HepG2 (cell line): ENCODE measurements at regions not wholly inside any gene's neighbourhood (a gene's known extent, or its start where the extent isn't known, plus 50 kb on each side); places are given as distances from the start of the nearest gene placed in this dataset.

Source experiments
- ATAC-seq: fragments of 200-7000 bp; cut with Tn5 transposase; 3 replicates; pipeline ENCODE4 v1.9.1; 2020; ENCODE audit warnings: mild to moderate bottlenecking, moderate library complexity
- BruUV-seq: library from RNA; stranded (reverse); fragments of 400-500 nt; replicated peaks from 2 replicates; lab custom pipeline; 2021; lab: Mats Ljungman, UMichigan
- CTCF ChIA-PET: fragments of 300-600 bp; formaldehyde crosslinking; extraction: SDS; loops from one replicate; lab custom pipeline; 2021; ENCODE audit warnings: low total read pairs, inconsistent platforms, low intra/inter-chr PET ratio; lab: Yijun Ruan, JAX
- POLR2A ChIA-PET: fragments of 350-600 bp; sonication (Branson Sonifier 250); formaldehyde crosslinking; loops from one replicate; lab custom pipeline; 2020; ENCODE audit warnings: antibody characterized with exemption, inconsistent platforms; lab: Yijun Ruan, JAX
- DNase-seq: peaks from one replicate; pipeline ENCODE4 v3.0.0-alpha.2; 2015; ENCODE audit warnings: low spot score
- FAIRE-seq: peaks from 3 replicates; lab custom pipeline; 2011; peaks lifted over from hg19 to GRCh38; lab: Jason Lieb, UNC
- H2AFZ ChIP-seq: one replicate; pipeline ENCODE4 v1.6.1; 2011; ENCODE audit warnings: low read length, inconsistent platforms
- H3K27ac ChIP-seq: fragments of 300-600 bp; 3 replicates; pipeline ENCODE4 v1.8.0; 2011; ENCODE audit warnings: mixed run types, mild to moderate bottlenecking, mixed read lengths, low read length, inconsistent platforms; ENCODE audit not compliant: insufficient read depth; ENCODE audit errors: extremely low read length
- H3K27me3 ChIP-seq, 2 experiments: fragments of 200-600 bp in 1 of 2; 2 replicates in 1 of 2; 3 replicates in 1 of 2; pipeline versions ENCODE4 v1.6.0 to v1.8.0; 2011; ENCODE audit warnings: low read length in 2 of 2, mild to moderate bottlenecking in 2 of 2, moderate library complexity in 2 of 2, inconsistent platforms in 1 of 2; ENCODE audit not compliant: insufficient read depth in 2 of 2, control insufficient read depth in 1 of 2
- H3K36me3 ChIP-seq, 2 experiments: fragments of 200-600 bp in 1 of 2; replicated peaks in 1 of 2; 2 replicates in 1 of 2; 3 replicates in 1 of 2; pipeline versions ENCODE4 v1.5.1 to v1.8.0; 2011; ENCODE audit warnings: low read length in 2 of 2, inconsistent platforms in 1 of 2; ENCODE audit not compliant: insufficient read depth in 2 of 2, control insufficient read depth in 1 of 2
- H3K4me1 ChIP-seq: 2 replicates; pipeline ENCODE4 v1.5.1; 2012; ENCODE audit warnings: low read length, inconsistent platforms; ENCODE audit not compliant: insufficient read depth
- H3K4me2 ChIP-seq: 2 replicates; pipeline ENCODE4 v1.6.0; 2011; ENCODE audit warnings: low read depth, low read length, inconsistent platforms
- H3K4me3 ChIP-seq, 3 experiments: fragments of 200-600 bp in 1 of 3; sonication (generic), shearing (Covaris generic) in 1 of 3; replicated peaks in 1 of 3; 2 replicates each; pipeline ENCODE4 v1.5.1; 2011 to 2016; ENCODE audit warnings: low read length in 3 of 3, inconsistent platforms in 2 of 3, low read depth in 2 of 3, mild to moderate bottlenecking in 2 of 3, control low read depth in 1 of 3, mixed read lengths in 1 of 3; ENCODE audit not compliant: insufficient read depth in 1 of 3
- H3K79me2 ChIP-seq: one replicate; pipeline ENCODE4 v1.6.1; 2011; ENCODE audit warnings: low read length, inconsistent platforms; ENCODE audit not compliant: insufficient read depth
- H3K9ac ChIP-seq: 2 replicates; pipeline ENCODE4 v1.6.0; 2011; ENCODE audit warnings: mild to moderate bottlenecking, low read depth, low read length, inconsistent platforms; ENCODE audit not compliant: insufficient read depth
- H3K9me3 ChIP-seq: 2 replicates; pipeline ENCODE4 v1.5.1; 2012; ENCODE audit warnings: mild to moderate bottlenecking, low read length
- H4K20me1 ChIP-seq: 2 replicates; pipeline ENCODE4 v1.6.0; 2011; ENCODE audit warnings: inconsistent platforms, mild to moderate bottlenecking, low read length, moderate library complexity; ENCODE audit not compliant: insufficient read depth
- AKNA ChIP-seq: sonication (generic); formaldehyde crosslinking; IDR thresholded peaks from 2 replicates; pipeline ENCODE4 v1.4.0; 2020; ENCODE audit warnings: missing genetic modification reagents, borderline replicate concordance
- DMTF1 ChIP-seq: sonication (generic); formaldehyde crosslinking; IDR thresholded peaks from 2 replicates; pipeline ENCODE4 v1.4.0; 2020; ENCODE audit warnings: mild to moderate bottlenecking, missing genetic modification reagents
- FOSL2 ChIP-seq: sonication (generic); formaldehyde crosslinking; IDR thresholded peaks from 2 replicates; pipeline ENCODE4 v1.4.0; 2020; ENCODE audit warnings: missing genetic modification reagents
- HOXD1 ChIP-seq: sonication (generic); formaldehyde crosslinking; IDR thresholded peaks from 2 replicates; pipeline ENCODE4 v1.5.0; 2020; ENCODE audit warnings: missing genetic modification reagents
- TBL1XR1 ChIP-seq: fragments of 150-350 bp; IDR thresholded peaks from 2 replicates; pipeline ENCODE4 v1.6.1; 2014; ENCODE audit warnings: borderline replicate concordance, low read length; ENCODE audit not compliant: partially characterized antibody
- TIGD3 ChIP-seq: sonication (generic); formaldehyde crosslinking; IDR thresholded peaks from 2 replicates; pipeline ENCODE4 v1.5.1; 2020; ENCODE audit warnings: mild to moderate bottlenecking, missing genetic modification reagents, borderline replicate concordance
- UBTF ChIP-seq: sonication (generic); formaldehyde crosslinking; IDR thresholded peaks from 2 replicates; pipeline ENCODE4 v1.4.0; 2020; ENCODE audit warnings: mild to moderate bottlenecking, missing genetic modification reagents
- ZMAT5 ChIP-seq: sonication (generic); formaldehyde crosslinking; IDR thresholded peaks from 2 replicates; pipeline ENCODE4 v1.5.0; 2020; ENCODE audit warnings: mild to moderate bottlenecking, low read depth, missing genetic modification reagents, borderline replicate concordance
- ZNF350 ChIP-seq: sonication (generic); formaldehyde crosslinking; IDR thresholded peaks from 2 replicates; pipeline ENCODE4 v1.4.0; 2020; ENCODE audit warnings: mild to moderate bottlenecking, low read depth, missing genetic modification reagents, borderline replicate concordance
- ZNF850 ChIP-seq: sonication (generic); formaldehyde crosslinking; conservative IDR thresholded peaks from 2 replicates; pipeline ENCODE4 v1.9.0; 2021; ENCODE audit warnings: mild to moderate bottlenecking, missing genetic modification reagents
- WGBS: methylation state at CpG from one replicate; pipeline ENCODE4 v1.1.6; 2017; ENCODE audit warnings: low lambda C conversion rate; 5-methylcytosine and 5-hydroxymethylcytosine counted together
- in situ Hi-C: cut with HindIII; loops from 2 replicates; pipeline ENCODE4 v1.10.0; 2017; ENCODE audit warnings: low pct_unique_long_range_greater_than_20kb; ENCODE audit not compliant: extremely low pct_ligation_motif_present
- intact Hi-C: fragments of 100-400 bp; cut with micrococcal nuclease; formaldehyde crosslinking; loops from one replicate; pipeline ENCODE4 v1.10.0; 2022; ENCODE audit not compliant: unreplicated experiment

- intact Hi-C loops (no loop called here), in situ Hi-C loops (no loop called here)
- ChIA-PET CTCF (no interaction called here), POLR2A (no interaction called here)
- DNase-seq (no peak), ATAC-seq (no peak), FAIRE-seq (no peak)
- Histone ChIP-seq H3K9ac (no peak overlapping the region), H3K27ac (no peak overlapping the region), H4K20me1 (no peaks in the 10 kb centered on the region), H3K4me2 (no peak overlapping the region), H3K4me3 (no peak overlapping the region), H2AFZ (no peak overlapping the region), H3K9me3 (peaks cover 53% of the 10 kb centered on the region), H3K36me3 (no peaks in the 10 kb centered on the region), H3K79me2 (no peaks in the 10 kb centered on the region), H3K4me1 (no peaks in the 10 kb centered on the region), H3K27me3 (no peaks in the 10 kb centered on the region)
- no TSS peak for BruUV-seq
- 10% methylated on average over 3 of the region's 3 CpGs for WGBS
- TF ChIP-seq UBTF, result no peak
- TF ChIP-seq TBL1XR1, result no peak
- no peak for TF ChIP-seq HOXD1 (CRISPR knock-in tag)
- TF ChIP-seq DMTF1 (CRISPR knock-in tag), result no peak
- TF ChIP-seq FOSL2, result no peak
- TF ChIP-seq AKNA (CRISPR knock-in tag), result no peak
- no peak for TF ChIP-seq ZMAT5 (CRISPR knock-in tag)
- no peak for TF ChIP-seq TIGD3 (CRISPR knock-in tag)
- TF ChIP-seq ZNF850 (CRISPR knock-in tag), result no peak
- no peak for TF ChIP-seq ZNF350 (CRISPR knock-in tag)
Measured at GRCh38 chr12:74204236-74204635, 333.4 kb upstream of the ATXN7L3B start.
